GM12878 (cell line): ENCODE measurements at regions not wholly inside any gene's neighbourhood (a gene's known extent, or its start where the extent isn't known, plus 50 kb on each side); places are given as distances from the start of the nearest gene placed in this dataset.

Source experiments
- ATAC-seq: fragments of 200-7000 bp; cut with Tn5 transposase; 3 replicates; pipeline ENCODE4 v1.9.1; 2020; ENCODE audit warnings: mild to moderate bottlenecking, moderate library complexity
- BruUV-seq: library from RNA; stranded (reverse); fragments of 400-500 nt; replicated peaks from 2 replicates; lab custom pipeline; 2021; lab: Mats Ljungman, UMichigan
- CTCF ChIA-PET: fragments of 300-600 bp; sonication (Branson Sonifier 250); formaldehyde crosslinking; extraction: SDS; loops from one replicate; lab custom pipeline; 2021; ENCODE audit warnings: inconsistent platforms; lab: Yijun Ruan, JAX
- POLR2A ChIA-PET: fragments of 350-600 bp; formaldehyde crosslinking; extraction: SDS; loops from one replicate; lab custom pipeline; 2021; ENCODE audit warnings: inconsistent platforms; lab: Charles Lee
- RAD21 ChIA-PET: fragments of 300-600 bp; sonication (Branson Sonifier 250); formaldehyde crosslinking; loops from one replicate; lab custom pipeline; 2023; ENCODE audit warnings: antibody characterized with exemption; ENCODE audit not compliant: unreplicated experiment; lab: Charles Lee
- SMC1A ChIA-PET: fragments of 300-600 bp; sonication (Branson Sonifier 250); formaldehyde crosslinking; loops from one replicate; lab custom pipeline; 2023; ENCODE audit not compliant: unreplicated experiment, uncharacterized antibody; lab: Charles Lee
- DNase-seq: peaks from one replicate; pipeline ENCODE4 v3.0.0-alpha.2; 2011; ENCODE audit warnings: low read depth, low spot score
- FAIRE-seq: peaks from 3 replicates; lab custom pipeline; 2011; peaks lifted over from hg19 to GRCh38; lab: Jason Lieb, UNC
- H2AFZ ChIP-seq: 2 replicates; pipeline ENCODE4 v1.6.0; 2011; ENCODE audit warnings: low read depth, low read length, control low read depth; ENCODE audit not compliant: control insufficient read depth
- H3K27ac ChIP-seq: 2 replicates; pipeline ENCODE4 v1.5.1; 2011; ENCODE audit warnings: control low read depth; ENCODE audit not compliant: control insufficient read depth, insufficient read depth
- H3K27me3 ChIP-seq, 2 experiments: replicated peaks in 1 of 2; 2 replicates each; pipeline versions ENCODE4 v1.6.0 to v1.6.1; 2011; ENCODE audit warnings: low read length in 1 of 2; ENCODE audit not compliant: control insufficient read depth in 2 of 2, insufficient read depth in 2 of 2
- H3K36me3 ChIP-seq, 2 experiments: 2 replicates each; pipeline ENCODE4 v1.5.1; 2011; ENCODE audit warnings: low read length in 1 of 2; ENCODE audit not compliant: control insufficient read depth in 2 of 2, insufficient read depth in 2 of 2
- H3K4me1 ChIP-seq: 2 replicates; pipeline ENCODE4 v1.6.1; 2011; ENCODE audit warnings: mild to moderate bottlenecking, low read length, moderate library complexity, mixed read lengths; ENCODE audit not compliant: control insufficient read depth, insufficient read depth
- H3K4me2 ChIP-seq: 2 replicates; pipeline ENCODE4 v1.6.0; 2011; ENCODE audit warnings: control low read depth; ENCODE audit not compliant: control insufficient read depth, insufficient read depth
- H3K4me3 ChIP-seq: fragments of 200-600 bp; sonication (generic); 2 replicates; pipeline ENCODE4 v1.5.1; 2016
- H3K79me2 ChIP-seq: 2 replicates; pipeline ENCODE4 v1.6.0; 2011; ENCODE audit warnings: low read length; ENCODE audit not compliant: control insufficient read depth, insufficient read depth
- H3K9ac ChIP-seq: 2 replicates; pipeline ENCODE4 v1.8.0; 2011; ENCODE audit warnings: low read length, control low read depth, mixed read lengths; ENCODE audit not compliant: control insufficient read depth, insufficient read depth
- H3K9me3 ChIP-seq: replicated peaks from 3 replicates; pipeline ENCODE4 v1.5.1; 2011; ENCODE audit warnings: mild to moderate bottlenecking, low read length; ENCODE audit not compliant: control insufficient read depth, insufficient read depth
- H4K20me1 ChIP-seq: 2 replicates; pipeline ENCODE4 v1.6.0; 2011; ENCODE audit not compliant: control insufficient read depth, insufficient read depth
- MYC ChIP-seq: IDR thresholded peaks from 2 replicates; pipeline ENCODE4 v1.6.1; 2011; ENCODE audit warnings: mild to moderate bottlenecking, low read length, moderate library complexity, inconsistent platforms; ENCODE audit not compliant: insufficient read depth, insufficient replicate concordance, insufficient read length, severe bottlenecking
- NFIC ChIP-seq: IDR thresholded peaks from 2 replicates; pipeline ENCODE4 v1.6.1; 2012; ENCODE audit warnings: low read depth, mild to moderate bottlenecking, inconsistent platforms, low read length, moderate library complexity
- NFXL1 ChIP-seq: fragments of 450-650 bp; IDR thresholded peaks from 2 replicates; pipeline ENCODE4 v1.6.1; 2017; ENCODE audit warnings: antibody characterized with exemption, mild to moderate bottlenecking, borderline replicate concordance
- NR2C1 ChIP-seq: fragments of 450-650 bp; IDR thresholded peaks from 2 replicates; pipeline ENCODE4 v1.6.1; 2017; ENCODE audit warnings: antibody characterized with exemption, mild to moderate bottlenecking, moderate library complexity
- PML ChIP-seq: IDR thresholded peaks from 2 replicates; pipeline ENCODE4 v1.6.1; 2012; ENCODE audit warnings: low read length, inconsistent platforms
- RFX5 ChIP-seq: IDR thresholded peaks from 2 replicates; pipeline ENCODE4 v1.6.1; 2011; ENCODE audit warnings: low read depth, low read length, improper control_type of control experiment
- TBL1XR1 ChIP-seq: IDR thresholded peaks from 2 replicates; pipeline ENCODE4 v1.6.1; 2012; ENCODE audit warnings: low read depth, low read length, improper control_type of control experiment
- ZNF24 ChIP-seq: fragments of 450-650 bp; IDR thresholded peaks from 2 replicates; pipeline ENCODE4 v1.6.1; 2017; ENCODE audit warnings: antibody characterized with exemption, mild to moderate bottlenecking
- ZNF622 ChIP-seq: fragments of 450-650 bp; IDR thresholded peaks from 2 replicates; pipeline ENCODE4 v1.6.1; 2017; ENCODE audit warnings: mild to moderate bottlenecking, inconsistent platforms
- ZSCAN29 ChIP-seq: fragments of 450-650 bp; IDR thresholded peaks from 2 replicates; pipeline ENCODE4 v1.6.1; 2017; ENCODE audit warnings: mild to moderate bottlenecking, moderate library complexity
- WGBS: methylation state at CpG from one replicate; pipeline ENCODE4 v1.1.6; 2016; ENCODE audit warnings: low lambda C conversion rate; ENCODE audit not compliant: insufficient replicate concordance, insufficient coverage; ENCODE audit errors: missing lambda C conversion rate; 5-methylcytosine and 5-hydroxymethylcytosine counted together
- in situ Hi-C: fragments of 300-500 bp; cut with MboI; formaldehyde crosslinking; loops from 9 replicates; pipeline ENCODE4 v1.14.3; 2018; ENCODE audit warnings: mixed read lengths
- intact Hi-C: fragments of 100-400 bp; cut with micrococcal nuclease; formaldehyde crosslinking; loops from one replicate; pipeline ENCODE4 v1.14.2; 2022; ENCODE audit not compliant: unreplicated experiment
- TF ChIP-seq, protein P1 (sequence below): fragments of 450-650 bp; IDR thresholded peaks from 2 replicates; pipeline ENCODE4 v1.6.1; 2016; ENCODE audit warnings: mild to moderate bottlenecking
- TF ChIP-seq, protein P2 (sequence below): IDR thresholded peaks from 2 replicates; pipeline ENCODE4 v1.6.1; 2012; ENCODE audit warnings: low read depth, low read length, improper control_type of control experiment
- TF ChIP-seq, protein P3 (sequence below): fragments of 450-650 bp; IDR thresholded peaks from 2 replicates; pipeline ENCODE4 v1.6.1; 2016; ENCODE audit warnings: mild to moderate bottlenecking, moderate library complexity, borderline replicate concordance

DNA sequence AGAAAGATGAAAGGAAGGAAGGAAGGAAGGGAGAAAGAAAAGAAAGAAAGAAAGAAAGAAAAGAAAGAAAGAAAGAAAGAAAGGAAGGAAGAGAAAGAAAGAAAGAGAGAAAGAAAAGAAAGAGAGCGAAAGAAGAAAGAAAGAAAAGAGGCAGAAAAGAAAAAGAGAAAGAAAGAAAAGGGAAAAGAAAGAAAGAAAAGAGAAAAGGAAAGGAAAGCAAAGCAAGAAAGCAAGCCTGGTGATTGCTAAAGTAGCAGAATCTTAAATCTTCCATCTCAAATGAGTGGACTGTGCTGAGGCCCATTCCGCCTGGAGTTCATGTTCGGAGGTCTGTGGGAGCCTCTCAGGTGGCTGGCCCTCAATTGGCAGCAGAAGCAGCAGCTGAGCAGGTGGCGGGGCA, 148.4 kb downstream of the TFAP2A start:
- H4K20me1 ChIP-seq: no peaks in the 10 kb centered on the region
- H2AFZ ChIP-seq: no peak overlapping the region
- H3K9ac ChIP-seq: no peak overlapping the region
- RAD21 ChIA-PET: no interaction called here
- H3K4me1 ChIP-seq: no peaks in the 10 kb centered on the region
- no peaks in the 10 kb centered on the region for H3K9me3 ChIP-seq
- SMC1A ChIA-PET: no interaction called here
- intact Hi-C loops: no loop called here
- in situ Hi-C loops: no loop called here
- H3K36me3 ChIP-seq: no peaks in the 10 kb centered on the region
- FAIRE-seq (no peak), ATAC-seq (no peak), DNase-seq (no peak)
- peaks cover 0 to 1% of the 10 kb centered on the region in 2 experiments; a peak in 1 of 4 replicates for H3K27me3 ChIP-seq
- no TSS peak for BruUV-seq
- CTCF ChIA-PET: interaction anchor here (0.7 kb wide), 1 partner anchor 80 kb away, joined by 3 read pairs; no protein-coding TSS in a partner anchor
- TF ChIP-seq ZNF24 (no peak), RFX5 (no peak), NR2C1 (no peak), MYC (no peak), ZNF622 (no peak)
- TF ChIP-seq, protein P1, sequence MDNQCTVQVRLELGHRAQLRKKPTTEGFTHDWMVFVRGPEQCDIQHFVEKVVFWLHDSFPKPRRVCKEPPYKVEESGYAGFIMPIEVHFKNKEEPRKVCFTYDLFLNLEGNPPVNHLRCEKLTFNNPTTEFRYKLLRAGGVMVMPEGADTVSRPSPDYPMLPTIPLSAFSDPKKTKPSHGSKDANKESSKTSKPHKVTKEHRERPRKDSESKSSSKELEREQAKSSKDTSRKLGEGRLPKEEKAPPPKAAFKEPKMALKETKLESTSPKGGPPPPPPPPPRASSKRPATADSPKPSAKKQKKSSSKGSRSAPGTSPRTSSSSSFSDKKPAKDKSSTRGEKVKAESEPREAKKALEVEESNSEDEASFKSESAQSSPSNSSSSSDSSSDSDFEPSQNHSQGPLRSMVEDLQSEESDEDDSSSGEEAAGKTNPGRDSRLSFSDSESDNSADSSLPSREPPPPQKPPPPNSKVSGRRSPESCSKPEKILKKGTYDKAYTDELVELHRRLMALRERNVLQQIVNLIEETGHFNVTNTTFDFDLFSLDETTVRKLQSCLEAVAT: no peak
- POLR2A ChIA-PET: no interaction called here
- WGBS: 16% methylated on average over 4 of the region's 4 CpGs
- H3K4me2 ChIP-seq: no peak overlapping the region
- no peak overlapping the region for H3K27ac ChIP-seq
- H3K4me3 ChIP-seq: no peak overlapping the region
- no peaks in the 10 kb centered on the region for H3K79me2 ChIP-seq

DNA sequence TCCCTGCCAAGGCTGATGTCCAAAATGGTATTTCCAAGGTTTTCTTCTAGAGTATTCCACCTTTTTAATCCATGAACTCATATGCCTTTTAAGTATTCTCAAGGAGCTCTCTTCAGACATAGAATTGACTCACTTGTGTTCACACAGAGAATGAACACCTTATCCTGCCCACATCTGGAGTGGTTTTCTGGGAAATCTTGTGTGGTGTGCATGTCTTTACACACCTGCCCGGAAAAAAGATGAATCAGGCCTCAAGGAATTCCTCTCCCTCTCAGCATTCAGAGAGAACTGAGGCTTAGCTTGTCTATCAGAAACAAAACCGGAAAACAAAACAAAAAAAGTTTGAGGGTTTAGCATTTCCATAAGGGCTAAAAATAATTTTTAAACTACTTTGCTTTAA, 148.8 kb downstream of the TFAP2A start:
- CTCF ChIA-PET: interaction anchor here (0.7 kb wide), 1 partner anchor 79 kb away, joined by 3 read pairs; no protein-coding TSS in a partner anchor
- no peaks in the 10 kb centered on the region for H4K20me1 ChIP-seq
- H3K27me3 ChIP-seq: peaks cover 0 to 1% of the 10 kb centered on the region in 2 experiments; a peak in 1 of 4 replicates
- RAD21 ChIA-PET: no interaction called here
- H3K4me3 ChIP-seq: no peak overlapping the region
- H3K27ac ChIP-seq: no peak overlapping the region
- H2AFZ ChIP-seq: no peak overlapping the region
- H3K79me2 ChIP-seq: no peaks in the 10 kb centered on the region
- POLR2A ChIA-PET: no interaction called here
- FAIRE-seq (no peak), DNase-seq (no peak), ATAC-seq (no peak)
- TF ChIP-seq, protein P2, sequence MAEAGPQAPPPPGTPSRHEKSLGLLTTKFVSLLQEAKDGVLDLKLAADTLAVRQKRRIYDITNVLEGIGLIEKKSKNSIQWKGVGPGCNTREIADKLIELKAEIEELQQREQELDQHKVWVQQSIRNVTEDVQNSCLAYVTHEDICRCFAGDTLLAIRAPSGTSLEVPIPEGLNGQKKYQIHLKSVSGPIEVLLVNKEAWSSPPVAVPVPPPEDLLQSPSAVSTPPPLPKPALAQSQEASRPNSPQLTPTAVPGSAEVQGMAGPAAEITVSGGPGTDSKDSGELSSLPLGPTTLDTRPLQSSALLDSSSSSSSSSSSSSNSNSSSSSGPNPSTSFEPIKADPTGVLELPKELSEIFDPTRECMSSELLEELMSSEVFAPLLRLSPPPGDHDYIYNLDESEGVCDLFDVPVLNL: no peak
- TF ChIP-seq NFXL1 (no peak), ZSCAN29 (no peak), PML (no peak), TBL1XR1 (no peak), NFIC (no peak)
- TF ChIP-seq, protein P3, sequence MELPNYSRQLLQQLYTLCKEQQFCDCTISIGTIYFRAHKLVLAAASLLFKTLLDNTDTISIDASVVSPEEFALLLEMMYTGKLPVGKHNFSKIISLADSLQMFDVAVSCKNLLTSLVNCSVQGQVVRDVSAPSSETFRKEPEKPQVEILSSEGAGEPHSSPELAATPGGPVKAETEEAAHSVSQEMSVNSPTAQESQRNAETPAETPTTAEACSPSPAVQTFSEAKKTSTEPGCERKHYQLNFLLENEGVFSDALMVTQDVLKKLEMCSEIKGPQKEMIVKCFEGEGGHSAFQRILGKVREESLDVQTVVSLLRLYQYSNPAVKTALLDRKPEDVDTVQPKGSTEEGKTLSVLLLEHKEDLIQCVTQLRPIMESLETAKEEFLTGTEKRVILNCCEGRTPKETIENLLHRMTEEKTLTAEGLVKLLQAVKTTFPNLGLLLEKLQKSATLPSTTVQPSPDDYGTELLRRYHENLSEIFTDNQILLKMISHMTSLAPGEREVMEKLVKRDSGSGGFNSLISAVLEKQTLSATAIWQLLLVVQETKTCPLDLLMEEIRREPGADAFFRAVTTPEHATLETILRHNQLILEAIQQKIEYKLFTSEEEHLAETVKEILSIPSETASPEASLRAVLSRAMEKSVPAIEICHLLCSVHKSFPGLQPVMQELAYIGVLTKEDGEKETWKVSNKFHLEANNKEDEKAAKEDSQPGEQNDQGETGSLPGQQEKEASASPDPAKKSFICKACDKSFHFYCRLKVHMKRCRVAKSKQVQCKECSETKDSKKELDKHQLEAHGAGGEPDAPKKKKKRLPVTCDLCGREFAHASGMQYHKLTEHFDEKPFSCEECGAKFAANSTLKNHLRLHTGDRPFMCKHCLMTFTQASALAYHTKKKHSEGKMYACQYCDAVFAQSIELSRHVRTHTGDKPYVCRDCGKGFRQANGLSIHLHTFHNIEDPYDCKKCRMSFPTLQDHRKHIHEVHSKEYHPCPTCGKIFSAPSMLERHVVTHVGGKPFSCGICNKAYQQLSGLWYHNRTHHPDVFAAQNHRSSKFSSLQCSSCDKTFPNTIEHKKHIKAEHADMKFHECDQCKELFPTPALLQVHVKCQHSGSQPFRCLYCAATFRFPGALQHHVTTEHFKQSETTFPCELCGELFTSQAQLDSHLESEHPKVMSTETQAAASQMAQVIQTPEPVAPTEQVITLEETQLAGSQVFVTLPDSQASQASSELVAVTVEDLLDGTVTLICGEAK: no peak
- SMC1A ChIA-PET: no interaction called here
- no peaks in the 10 kb centered on the region for H3K9me3 ChIP-seq
- intact Hi-C loops (no loop called here), in situ Hi-C loops (no loop called here)
- H3K4me2 ChIP-seq: no peak overlapping the region
- WGBS: 24% methylated on average over 2 of the region's 2 CpGs
- BruUV-seq: no TSS peak
- H3K36me3 ChIP-seq: no peaks in the 10 kb centered on the region
- no peak overlapping the region for H3K9ac ChIP-seq
- H3K4me1 ChIP-seq: no peaks in the 10 kb centered on the region
